ENCODE measurements at regions not wholly inside any gene's neighbourhood (a gene's known extent, or its start where the extent isn't known, plus 50 kb on each side); places are given as distances from the start of the nearest gene placed in this dataset.
"Not testable (repeated sequence)": the region's sequence is repeated elsewhere in the genome, so short reads cannot be mapped to it uniquely, and the experiment has no call there.

DNA sequence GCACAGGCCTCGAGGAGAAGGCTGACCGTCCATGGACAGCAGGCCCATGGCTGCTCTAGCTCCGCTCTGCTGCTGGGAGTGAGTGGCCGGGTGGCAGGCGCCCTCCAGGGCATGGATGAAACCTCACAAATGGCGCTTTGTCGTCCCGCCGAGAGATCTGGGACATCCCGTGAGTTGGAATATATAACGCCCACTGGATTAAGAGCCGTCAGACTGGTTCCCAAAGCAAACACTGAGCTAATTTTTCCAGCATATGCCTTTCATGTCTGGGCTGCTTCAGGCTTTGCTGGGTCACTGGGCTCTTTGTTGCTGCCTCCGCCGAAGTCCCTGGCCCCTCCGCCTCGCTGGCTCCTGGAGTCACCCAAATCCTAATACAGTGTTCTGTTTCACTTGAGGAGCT is 266.3 kb downstream of the FOXL1 start:
- DNase-seq, result no peak

DNA sequence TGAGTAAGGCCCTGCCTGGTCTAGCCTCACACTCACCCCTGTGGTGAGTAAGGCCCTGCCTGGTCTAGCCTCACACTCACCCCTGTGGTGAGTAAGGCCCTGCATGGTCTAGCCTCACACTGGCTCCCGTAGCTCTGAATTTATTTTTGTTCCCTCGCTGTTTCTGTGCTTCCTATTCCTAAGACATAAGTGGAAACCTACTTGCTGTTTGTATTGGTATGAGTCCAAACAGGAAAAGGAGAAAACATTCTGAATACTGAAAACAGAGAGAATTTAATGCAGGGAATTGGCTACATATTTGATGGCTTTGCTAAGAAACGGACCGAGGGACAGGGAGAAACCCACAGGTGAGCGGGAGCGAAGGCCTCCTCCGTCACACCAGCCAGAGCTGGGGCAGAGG is 267.8 kb downstream of the FOXL1 start:
- no peak for DNase-seq

DNA sequence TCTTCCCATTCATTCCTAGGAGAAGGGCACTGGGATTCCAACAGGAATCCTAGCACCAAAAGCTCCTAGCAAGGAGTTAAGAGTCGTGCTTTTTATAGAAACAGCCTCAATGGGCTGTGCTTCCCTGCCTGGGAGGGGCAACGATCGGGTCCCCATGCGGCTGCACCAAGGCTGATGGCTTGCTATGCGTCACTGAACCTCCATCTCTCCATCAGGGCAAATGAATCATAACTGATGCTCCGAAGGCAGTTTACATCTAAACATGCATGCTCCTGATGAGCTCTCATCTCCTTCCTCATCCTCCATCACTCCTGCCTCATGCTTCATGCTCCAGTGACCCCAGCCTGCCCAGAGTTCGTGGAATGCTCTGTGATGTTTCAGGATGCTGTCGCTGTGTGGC is 270.5 kb downstream of the FOXL1 start:
- DNase-seq, result no peak

DNA sequence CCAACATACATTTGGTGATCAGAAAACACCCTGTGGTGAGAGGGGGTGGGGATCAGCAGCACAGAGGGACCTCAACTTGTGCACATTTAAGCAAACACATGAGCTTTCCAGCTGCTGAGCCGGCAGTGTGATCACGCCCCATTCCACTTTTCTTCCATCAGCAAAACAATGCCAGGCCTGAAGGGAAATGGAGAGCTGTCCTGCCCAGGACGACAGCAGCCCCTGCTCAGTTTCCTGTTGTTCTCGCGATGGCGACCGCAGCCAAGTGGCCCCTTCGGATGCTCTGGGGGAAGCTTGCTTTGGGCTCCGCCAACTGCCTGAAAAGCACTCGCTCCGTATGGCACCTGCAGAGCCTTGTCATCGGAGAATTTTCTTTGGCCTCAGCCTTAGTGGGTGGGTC is 272.3 kb downstream of the FOXL1 start:
- no peak for DNase-seq

DNA sequence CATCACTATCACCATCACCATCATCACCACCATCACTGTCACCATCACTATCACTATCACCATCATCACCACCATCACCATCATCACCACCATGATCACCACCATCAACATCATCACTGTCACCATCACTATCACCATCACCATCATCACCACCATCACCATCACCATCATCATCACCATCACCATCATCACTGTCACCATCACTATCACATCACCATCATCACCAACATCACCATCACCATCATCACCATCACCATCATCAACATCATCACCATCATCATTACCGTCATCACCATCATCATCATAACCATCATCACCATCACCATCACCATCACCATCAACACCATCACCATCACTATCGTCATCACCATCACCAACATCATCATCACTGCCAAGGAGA is 273.8 kb downstream of the FOXL1 start:
- no peak for DNase-seq

DNA sequence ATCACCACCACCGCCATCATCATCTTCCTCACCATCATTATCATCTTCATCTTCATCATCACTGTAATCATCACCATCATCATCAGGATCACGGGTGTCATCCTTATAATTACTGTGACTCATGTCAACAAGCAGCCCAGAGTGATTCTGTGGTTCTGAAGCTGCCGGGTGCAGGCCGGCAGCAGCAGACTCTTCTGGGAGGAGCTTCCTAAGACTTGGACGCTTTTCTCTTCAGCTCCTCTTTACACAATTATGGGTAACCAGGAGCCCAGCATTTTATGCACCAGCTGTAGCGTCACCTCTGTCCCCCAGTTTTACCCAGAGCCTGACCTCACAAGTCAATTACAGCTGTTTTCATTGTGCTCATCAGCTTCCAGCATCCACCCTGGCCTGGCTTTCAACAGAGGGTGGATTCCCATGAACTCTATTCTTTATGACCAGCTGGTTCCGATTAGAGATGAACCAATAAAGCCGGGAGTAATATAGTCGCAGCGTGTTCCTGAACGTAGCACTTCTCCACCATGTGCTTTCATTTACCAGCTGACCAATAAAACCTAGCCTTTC is 275.8 kb downstream of the FOXL1 start:
- DNase-seq, result no peak

DNA sequence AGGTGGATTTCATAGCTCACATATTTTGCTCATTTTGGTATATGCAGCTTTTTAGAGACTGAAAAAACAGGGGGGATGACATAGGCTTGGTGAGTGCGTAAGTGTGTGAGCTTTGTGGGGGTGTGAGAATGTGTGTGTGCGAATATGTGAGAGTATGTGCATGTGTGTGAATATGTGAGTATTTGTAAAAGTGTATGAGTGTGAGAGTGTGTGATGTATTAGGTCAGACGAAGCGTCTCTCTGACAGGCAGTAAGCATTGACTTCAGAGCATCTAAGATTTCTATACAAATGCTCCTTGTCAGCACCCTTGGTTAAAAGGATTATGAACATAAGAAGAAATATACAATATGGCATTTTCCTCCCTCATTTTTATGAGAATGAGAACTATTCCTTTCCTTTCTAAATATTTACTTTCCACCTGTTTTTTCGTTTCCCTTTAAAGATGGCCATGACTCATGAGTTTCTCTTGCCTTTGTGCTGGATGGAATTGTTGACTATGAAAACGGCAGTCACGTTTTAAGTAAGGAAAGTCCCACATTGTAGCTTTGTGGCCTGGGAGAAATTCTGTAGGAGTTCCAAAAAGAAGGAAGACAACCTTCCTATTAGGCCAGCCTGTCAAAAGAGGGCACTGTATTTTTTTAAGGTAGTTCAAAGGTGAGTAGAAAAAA is 276.4 kb downstream of the FOXL1 start:
- no peak for DNase-seq

DNA sequence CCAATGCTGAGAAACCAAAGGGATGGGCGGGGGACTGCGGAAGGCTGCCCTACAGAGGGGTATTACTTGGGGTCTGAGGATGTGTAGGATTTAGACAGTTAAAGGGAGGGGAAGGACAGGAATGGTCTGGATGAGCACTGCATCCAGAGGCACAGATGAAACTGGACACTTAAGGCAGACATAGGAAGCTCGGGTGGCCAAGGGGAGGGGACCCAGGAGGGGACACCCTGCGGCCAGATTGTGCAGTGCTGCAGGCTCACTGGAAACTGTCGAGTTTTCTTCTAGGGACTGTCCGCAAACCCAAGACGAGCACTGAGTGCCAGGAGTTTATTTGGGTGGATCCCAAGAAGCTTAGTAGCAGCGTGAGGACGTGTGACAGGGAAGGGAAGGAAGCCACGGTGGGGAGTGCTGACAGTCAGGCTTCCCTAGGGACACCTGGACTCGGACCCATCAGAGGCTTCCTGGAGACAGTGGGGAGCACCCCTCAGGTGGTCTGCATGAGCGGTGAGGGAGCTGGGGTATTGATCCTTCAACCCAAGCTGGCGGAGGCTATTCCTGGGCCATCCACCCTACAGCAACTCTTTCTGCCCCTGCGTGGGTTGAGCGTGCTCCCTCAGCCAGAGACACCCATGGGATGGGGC is 278.7 kb downstream of the FOXL1 start:
- DNase-seq, result no peak

DNA sequence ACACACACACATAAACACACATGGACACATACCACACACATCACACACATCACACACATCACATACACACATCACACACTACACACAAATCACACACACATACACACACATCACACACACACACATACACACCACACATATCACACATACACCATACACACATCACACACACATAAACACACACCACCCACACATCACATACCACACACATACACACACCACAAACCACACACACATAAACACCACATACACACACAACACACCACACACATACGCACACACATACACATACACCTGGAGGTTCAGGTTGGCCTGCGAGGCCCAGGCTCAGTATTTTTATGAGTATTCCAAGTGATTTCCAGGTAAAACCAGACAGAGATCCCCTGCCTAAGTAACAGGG is 279.5 kb downstream of the FOXL1 start:
- no peak for DNase-seq

DNA sequence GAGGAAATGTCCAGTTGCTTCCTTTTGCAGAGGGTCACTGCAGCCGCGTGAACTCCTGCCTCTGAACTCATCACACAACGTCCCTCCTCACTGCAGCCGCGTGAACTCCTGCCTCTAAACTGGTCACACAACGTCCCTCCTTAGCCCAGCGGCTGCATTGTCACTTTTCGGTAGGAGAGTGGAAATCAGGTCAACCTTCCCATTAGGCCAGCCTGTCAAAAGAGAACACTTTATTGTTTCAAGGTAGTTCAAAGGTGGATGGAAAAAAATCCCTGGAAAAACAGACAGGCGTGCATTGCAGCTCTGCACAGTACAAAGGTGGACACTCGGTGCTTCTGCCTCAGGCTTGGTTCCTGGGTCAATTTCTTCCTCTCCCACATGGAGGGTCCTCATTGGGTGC is 280.2 kb downstream of the FOXL1 start:
- DNase-seq, result no peak

DNA sequence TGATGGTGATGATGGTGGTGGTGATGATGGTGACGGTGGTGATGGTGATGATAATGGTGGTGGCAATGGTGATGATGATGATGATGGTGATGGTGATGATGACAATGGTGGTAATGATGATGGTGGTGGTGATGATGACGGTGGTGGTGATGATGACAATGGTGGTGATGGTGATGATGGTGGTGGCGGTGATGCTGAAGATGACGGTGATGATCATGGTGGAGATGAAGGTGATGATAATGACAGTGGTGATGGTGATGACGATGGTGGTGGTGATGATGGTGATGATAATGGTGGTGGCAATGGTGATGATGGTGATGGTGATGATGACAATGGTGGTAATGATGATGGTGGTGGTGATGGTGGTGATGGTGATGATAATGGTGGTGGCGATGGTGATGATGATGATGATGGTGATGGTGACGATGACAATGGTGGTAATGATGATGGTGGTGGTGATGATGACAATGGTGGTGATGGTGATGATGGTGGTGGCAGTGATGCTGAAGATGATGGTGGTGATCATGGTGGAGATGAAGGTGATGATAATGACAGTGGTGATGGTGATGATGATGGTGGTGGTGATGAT is 283.0 kb downstream of the FOXL1 start:
- DNase-seq, result not testable (repeated sequence)

DNA sequence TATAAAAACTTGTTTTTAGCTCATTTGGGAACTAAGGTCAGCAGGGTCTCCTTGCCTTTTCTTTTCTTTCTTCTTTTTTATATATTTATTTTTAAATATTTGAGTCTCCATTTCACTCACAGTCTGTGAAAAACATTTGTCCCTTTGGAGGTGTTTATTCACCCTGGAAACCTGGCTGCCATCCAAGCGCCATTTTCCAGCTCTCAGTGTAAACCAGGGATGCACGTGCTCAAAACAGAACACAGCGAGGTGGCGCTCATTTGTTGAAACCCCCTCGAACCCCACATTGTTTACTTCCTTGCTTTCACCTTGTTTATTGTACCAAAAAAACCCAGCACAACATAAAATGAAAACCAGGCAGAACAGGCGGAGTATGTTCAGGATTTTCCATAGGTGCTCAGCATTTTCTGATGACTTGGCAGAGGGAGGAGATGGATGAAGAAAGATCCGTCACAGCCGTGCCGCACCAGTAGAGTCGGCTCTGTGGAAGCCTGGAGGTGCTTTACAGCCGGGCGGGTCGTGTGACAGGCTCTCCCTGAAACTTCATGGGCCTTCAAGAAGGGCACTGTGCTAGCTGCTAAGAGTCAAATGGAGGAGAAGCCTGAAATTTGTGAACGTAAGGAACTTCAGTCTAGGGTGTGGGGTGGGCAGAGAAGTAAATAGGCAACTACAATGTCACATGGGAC is 284.4 kb downstream of the FOXL1 start:
- peak; percentile 61 for DNase-seq

DNA sequence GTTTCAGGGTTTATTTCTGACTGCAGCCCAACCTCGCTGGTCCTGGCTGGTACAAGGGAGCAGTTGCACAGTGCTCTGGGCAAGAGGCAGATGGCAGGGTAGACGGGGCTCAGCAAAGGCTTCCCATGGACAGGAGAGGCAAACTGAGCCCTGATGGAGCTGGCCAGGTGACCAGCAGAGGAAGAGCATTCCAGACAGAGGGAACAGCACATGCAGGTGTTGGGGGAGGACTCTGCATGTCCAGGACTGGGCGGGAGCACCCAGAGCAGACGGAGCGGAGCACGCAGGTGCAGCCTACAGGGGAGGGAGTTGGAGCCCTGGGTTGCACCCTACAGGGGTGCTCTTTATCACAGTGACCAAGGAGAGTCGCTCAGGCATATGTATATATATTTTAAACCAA is 285.3 kb downstream of the FOXL1 start:
- no peak for DNase-seq

DNA sequence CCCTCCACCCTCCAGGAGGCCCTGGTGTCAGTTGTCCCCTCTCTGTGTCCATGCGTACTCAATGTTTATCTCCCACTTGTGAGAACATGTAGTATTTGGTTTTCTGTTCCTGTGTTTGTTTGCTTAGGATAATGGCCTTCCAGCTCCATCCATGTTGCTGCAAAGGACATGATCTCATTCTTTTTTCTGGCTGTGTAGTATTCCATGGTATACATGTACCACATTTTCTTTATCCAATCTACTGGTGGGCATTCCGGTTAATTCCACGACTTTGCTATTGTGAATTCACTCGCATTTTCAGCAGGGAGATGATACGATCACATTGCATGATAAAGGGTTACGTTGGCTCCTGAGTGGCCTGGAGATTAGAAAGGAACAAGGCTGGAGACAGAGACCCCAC is 286.2 kb downstream of the FOXL1 start:
- no peak for DNase-seq

DNA sequence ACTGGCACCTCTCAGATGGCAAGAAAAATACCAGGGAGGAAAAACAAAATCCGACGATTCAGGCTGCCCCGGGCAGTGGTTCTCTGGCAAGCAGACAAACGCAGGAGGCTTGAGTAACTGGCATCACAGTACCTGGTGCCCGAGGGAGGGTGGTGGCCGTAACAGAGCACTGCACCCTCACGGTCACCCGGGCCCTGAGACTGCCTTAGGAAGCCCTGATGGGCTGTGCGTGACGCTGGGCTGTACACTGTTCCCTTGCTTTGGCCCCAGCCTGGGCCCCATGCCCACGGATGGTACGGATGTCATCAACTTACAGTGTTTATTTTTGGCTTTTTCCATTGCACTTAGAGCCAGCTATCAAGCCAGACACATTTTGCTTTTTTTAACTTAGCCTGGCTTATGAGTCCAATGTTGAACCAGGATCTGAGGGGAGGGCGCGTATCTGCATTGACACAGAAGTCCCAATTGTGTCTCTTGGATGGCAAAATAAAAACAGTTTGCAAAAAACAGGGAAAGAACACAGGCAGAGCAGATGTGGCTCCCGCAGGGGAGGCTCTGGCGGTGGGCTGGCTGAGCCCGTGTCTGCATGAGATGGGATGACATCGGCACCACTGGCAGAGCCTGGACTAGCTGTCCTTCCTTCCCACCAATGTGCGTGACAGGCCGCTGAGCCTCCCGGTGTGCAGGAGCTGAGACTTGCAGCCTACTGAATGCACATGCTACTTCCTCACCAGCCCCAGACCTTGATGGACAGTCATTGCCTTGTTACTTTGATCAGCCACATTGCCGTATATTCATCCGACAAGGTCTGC is 287.7 kb downstream of the FOXL1 start:
- no peak for DNase-seq

DNA sequence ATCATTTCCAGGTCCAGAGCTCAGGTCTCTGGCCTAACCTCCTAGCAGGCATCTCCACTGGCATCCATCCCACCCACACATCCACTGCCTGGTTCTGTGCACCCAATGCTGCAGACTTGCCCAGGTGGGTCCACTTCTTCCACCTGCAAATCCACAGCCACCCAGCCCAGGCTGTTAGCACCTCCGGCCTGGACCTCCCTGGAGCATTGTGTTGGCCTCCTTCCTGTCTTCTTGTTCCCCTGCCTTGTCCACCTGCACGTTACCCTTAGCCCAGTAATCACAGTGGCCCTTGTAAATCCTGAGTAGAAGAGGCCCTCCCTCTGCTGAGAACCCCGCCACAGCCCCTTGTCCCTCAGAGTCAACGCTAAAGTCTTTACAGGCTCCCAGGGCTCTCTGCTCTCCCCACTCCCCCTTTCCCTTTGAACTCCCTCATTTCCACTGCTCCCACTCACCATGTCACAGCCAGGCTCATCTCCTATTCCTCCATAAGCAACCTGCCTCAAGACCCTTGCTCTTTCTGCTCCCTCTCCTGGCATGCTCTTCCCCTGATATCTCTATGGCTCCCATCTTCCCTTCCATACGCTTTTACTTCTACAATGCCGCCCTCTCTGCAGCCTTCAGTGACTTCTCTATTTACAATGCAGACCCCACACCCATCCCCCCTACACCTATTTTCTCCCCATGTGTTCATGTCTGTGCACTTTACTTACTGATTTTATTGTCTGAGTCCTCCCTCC is 288.8 kb downstream of the FOXL1 start:
- DNase-seq, result no peak

DNA sequence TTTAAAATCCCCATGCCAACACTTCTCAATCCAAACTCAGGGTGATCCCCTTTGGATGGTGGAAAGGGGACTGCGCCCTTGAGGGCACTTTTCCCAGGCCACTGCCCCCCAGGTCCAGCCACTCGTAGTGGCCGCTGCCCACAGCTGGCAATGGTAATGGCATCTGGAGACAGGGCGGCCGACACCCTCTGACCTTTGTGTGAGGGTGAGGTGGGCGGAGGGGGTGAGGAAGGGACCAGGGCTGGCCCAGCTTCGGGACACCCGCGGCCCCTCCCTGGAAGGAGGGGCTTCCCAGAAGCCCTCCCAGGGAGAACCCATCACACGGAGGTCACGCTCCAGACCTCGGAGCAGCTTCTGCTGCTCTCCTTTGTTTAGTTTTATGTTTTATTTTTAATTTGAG is 289.7 kb downstream of the FOXL1 start:
- no peak for DNase-seq

DNA sequence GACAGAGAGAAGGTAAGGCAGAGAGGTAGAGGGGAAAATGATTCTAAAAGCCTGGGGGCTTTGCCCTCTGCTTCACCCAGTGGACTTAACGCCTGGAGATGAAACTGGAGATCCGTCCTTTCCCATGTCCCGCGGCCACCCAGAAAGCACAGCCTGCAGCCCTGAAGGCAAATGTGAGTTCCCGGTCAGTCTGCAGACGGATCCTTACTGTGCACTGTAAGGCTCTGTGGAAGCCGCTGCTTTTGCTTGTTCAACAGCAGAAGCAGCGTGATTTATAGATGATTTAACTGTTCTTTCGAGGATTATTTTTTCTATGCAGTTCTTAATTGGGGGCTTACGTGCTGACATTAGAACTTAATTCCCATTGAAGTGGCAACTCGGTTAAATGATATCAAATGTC is 290.4 kb downstream of the FOXL1 start:
- DNase-seq, result no peak

DNA sequence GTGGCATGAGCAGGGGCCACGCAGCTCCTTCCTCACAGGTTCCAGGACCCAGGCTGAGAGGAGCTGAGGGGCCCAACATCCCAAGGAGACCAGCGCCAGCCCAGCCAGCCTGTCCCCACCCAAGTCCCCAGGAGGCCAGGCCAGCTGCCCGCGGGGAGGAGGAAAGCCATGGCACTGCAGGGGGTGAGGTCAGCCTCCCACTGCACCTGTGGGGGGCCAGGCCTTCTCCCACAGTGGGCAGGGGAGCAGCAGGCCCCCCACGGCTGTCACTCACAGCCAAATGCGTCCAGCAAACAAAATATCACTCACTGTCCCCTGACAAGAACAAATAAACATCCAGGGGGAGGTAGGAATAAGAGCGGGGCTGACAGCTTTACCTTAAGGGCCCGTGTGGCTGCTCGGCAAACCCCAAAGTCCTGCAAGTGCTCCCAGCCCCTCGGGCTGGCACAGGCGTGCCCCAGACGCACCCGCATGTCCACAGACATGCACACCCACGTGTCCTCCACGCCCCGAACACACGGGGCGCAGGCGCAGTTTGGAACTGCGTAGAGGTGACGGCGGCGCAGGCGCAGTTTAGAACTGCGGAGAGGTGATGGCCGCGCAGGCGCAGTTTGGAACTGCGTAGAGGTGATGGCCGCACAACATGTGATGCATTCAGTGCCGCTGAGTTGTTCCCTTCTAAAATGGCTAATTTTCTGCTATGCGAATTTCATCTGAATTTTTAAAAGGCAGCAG is 291.1 kb downstream of the FOXL1 start:
- DNase-seq, result no peak

DNA sequence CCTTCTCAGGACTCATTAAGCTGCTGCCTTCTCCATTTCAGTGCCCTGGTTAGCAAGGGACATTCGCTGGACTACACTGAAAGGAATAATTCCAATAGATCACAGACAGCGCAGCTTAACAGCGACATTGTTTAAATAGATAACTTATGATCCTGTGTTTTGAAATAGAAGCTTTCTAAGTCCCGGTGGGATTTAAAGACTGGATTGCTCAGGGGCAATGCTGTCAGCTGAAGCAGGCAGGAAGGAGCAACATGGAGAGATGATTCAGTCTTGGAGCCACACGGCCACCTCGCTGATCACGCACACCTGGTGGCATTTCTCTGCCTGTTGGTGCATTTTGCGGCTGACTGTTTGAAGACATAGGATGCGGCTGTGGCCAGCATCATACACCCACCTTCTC is 292.0 kb downstream of the FOXL1 start:
- DNase-seq, result no peak

DNA sequence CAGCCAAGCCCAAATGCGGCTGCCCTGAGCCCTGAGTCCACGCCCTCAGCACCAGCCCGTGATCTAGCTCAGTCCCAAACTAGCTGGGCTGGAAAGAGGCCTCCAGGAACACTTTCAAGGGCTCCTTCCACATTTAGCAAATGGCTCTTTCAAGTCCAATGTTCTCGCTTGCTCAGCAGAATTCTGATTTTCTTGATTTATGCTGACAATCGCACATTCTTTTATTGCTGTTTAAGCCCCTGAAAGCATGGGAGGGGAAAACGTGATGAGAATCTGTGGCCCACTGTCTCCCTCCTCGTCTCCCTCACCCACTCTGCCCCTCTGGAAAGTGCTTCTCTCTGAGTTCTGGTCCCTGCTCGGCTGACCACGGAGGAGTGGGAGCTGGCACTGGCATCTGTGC is 293.8 kb downstream of the FOXL1 start:
- DNase-seq, result no peak

DNA sequence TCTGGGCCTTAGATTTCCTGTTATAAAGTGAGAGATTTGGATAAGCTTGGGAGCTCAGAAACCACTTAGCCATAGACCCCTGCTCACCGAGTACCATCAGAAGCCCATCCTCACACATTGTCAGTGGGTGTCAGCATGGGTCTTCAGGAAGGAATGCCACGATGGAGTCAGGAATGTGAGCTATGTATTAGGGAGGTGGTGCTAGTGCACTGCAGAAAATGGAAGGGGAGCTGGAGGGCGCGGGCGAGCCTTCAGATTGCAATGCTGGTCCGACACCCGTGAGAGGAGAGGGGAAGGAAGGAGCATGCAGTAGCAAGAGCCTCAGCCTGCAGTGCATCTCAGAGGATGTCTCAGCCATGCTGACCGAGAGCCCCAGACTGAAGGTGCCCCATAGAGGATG is 294.5 kb downstream of the FOXL1 start:
- DNase-seq, result no peak
